Ovary (tissue), 7 donors: ENCODE measurements at regions not wholly inside any gene's neighbourhood (a gene's known extent, or its start where the extent isn't known, plus 50 kb on each side); places are given as distances from the start of the nearest gene placed in this dataset.
"Not testable (repeated sequence)": the region's sequence is repeated elsewhere in the genome, so short reads cannot be mapped to it uniquely, and the experiment has no call there.

Experiments
- DNase-seq, 5 donors: peaks; one replicate each; pipeline ENCODE4 v3.0.0-alpha.2; 2019 to 2020
- H3K27ac ChIP-seq, 2 donors: fragments of 200-600 bp; one replicate each; pipeline versions ENCODE4 v1.5.1 to v1.8.0; 2019 to 2022
- H3K27me3 ChIP-seq: fragments of 200-600 bp; one replicate; pipeline ENCODE4 v1.8.0; 2022
- H3K36me3 ChIP-seq: fragments of 200-600 bp; sonication (generic); one replicate; pipeline ENCODE4 v1.5.1; 2019
- H3K4me1 ChIP-seq: one replicate; pipeline ENCODE4 v1.8.1; 2013; ENCODE audit warnings: mild to moderate bottlenecking, moderate library complexity; ENCODE audit not compliant: insufficient read depth
- H3K4me3 ChIP-seq: fragments of 200-600 bp; sonication (generic); one replicate; pipeline ENCODE4 v1.5.1; 2017
- H3K9me3 ChIP-seq, 2 donors: fragments of 200-600 bp in 1 of 2; sonication (generic) in 1 of 2; one replicate each; pipeline versions ENCODE4 v1.5.1 to v1.8.1; 2013 to 2019; ENCODE audit warnings: mild to moderate bottlenecking in 1 of 2, moderate library complexity in 1 of 2
- CTCF ChIP-seq, 3 donors: fragments of 450-650 bp in 2 of 3; fragments of 200-600 bp in 1 of 3; IDR thresholded peaks; one replicate each; pipeline versions ENCODE4 v1.5.1 to v1.8.0; 2016 to 2022; ENCODE audit warnings: antibody characterized with exemption in 3 of 3, mild to moderate bottlenecking in 1 of 3
- EP300 ChIP-seq: sonication (generic); formaldehyde crosslinking; IDR thresholded peaks from one replicate; pipeline ENCODE4 v1.6.1; 2017; ENCODE audit warnings: antibody characterized with exemption
- POLR2A ChIP-seq: fragments of 450-650 bp; IDR thresholded peaks from one replicate; pipeline ENCODE4 v1.6.1; 2017; ENCODE audit warnings: antibody characterized with exemption, mild to moderate bottlenecking, moderate library complexity
- WGBS, 3 donors: extraction: QIAGEN DNeasy Blood & Tissue Kit in 1 of 3; methylation state at CpG; one replicate each; pipeline versions ENCODE4 v1.1.5 to v1.1.7; 2013 to 2017; 5-methylcytosine and 5-hydroxymethylcytosine counted together
- intact Hi-C, 4 donors: fragments of 100-400 bp; cut with DNase I; formaldehyde crosslinking; loops; one replicate each; pipeline versions ENCODE4 v1.11.0 to v1.15.1; 2022 to 2023
- donor health status: DM: no; HTN: no; CAD: no; lungs with moderate emphysema.
- donor health status: DM: no; HTN: no; CAD: no.
- donor health status: Bipolar disorder and iron deficiency.
- donor health status: DM: no; HTN: no; CAD: no.
- donor health status: DM: yes; HTN: yes; CAD: no.

GRCh38 chr3:102941786-102942185, 507.0 kb downstream of the ZPLD1 start:
- H3K27ac ChIP-seq, result no peak overlapping the region
- H3K4me3 ChIP-seq, result no peak overlapping the region
- 63 to 79% (median 73%) methylated on average over 1 of the region's 1 CpG for WGBS, 3 donors
- no peaks in the 10 kb centered on the region for H3K4me1 ChIP-seq
- intact Hi-C loops, result no loop called here
- no peak for TF ChIP-seq POLR2A
- no peak for DNase-seq
- H3K9me3 ChIP-seq, result no peaks in the 10 kb centered on the region
- H3K36me3 ChIP-seq, result no peaks in the 10 kb centered on the region
- H3K27me3 ChIP-seq, result no peaks in the 10 kb centered on the region

- H3K9me3 ChIP-seq, H3K27ac ChIP-seq, H3K4me1 ChIP-seq, DNase-seq, H3K27me3 ChIP-seq, intact Hi-C loops, H3K36me3 ChIP-seq, H3K4me3 ChIP-seq: not testable (repeated sequence)
- 89 to 96% (median 93%) methylated on average over 10 of the region's 10 CpGs for WGBS, 3 donors
These were observed 511.6 kb downstream of the ZPLD1 start for GRCh38 chr3:102946445-102946844.

GRCh38 chr3:102972350-102972749, 537.5 kb downstream of the ZPLD1 start:
- Histone ChIP-seq H3K27ac (no peak overlapping the region), H3K4me1 (no peaks in the 10 kb centered on the region), H3K36me3 (no peaks in the 10 kb centered on the region), H3K27me3 (no peaks in the 10 kb centered on the region), H3K4me3 (no peak overlapping the region), H3K9me3 (no peaks in the 10 kb centered on the region)
- intact Hi-C loops, result no loop called here
- TF ChIP-seq EP300 (no peak), CTCF (IDR thresholded peaks at IDR 0.05) (no peak), POLR2A (no peak)
- DNase-seq, result no peak

- no peaks in the 10 kb centered on the region for H3K4me1 ChIP-seq
- H3K27me3 ChIP-seq, result no peaks in the 10 kb centered on the region
- intact Hi-C loops, result no loop called here
- H3K9me3 ChIP-seq, result no peaks in the 10 kb centered on the region
- H3K4me3 ChIP-seq, result no peak overlapping the region
- no peak overlapping the region for H3K27ac ChIP-seq
- no peaks in the 10 kb centered on the region for H3K36me3 ChIP-seq
- DNase-seq, result no peak
- 77 to 82% (median 78%) methylated on average over 2 of the region's 2 CpGs for WGBS, 3 donors
- no peak for TF ChIP-seq POLR2A
- TF ChIP-seq CTCF (IDR thresholded peaks at IDR 0.05), result no peak
- TF ChIP-seq EP300, result no peak
These were observed 539.5 kb downstream of the ZPLD1 start for GRCh38 chr3:102974333-102974732.

- no peak overlapping the region for H3K27ac ChIP-seq
- H3K36me3 ChIP-seq, result no peaks in the 10 kb centered on the region
- intact Hi-C loops, result no loop called here
- DNase-seq, result no peak
- H3K9me3 ChIP-seq, result no peaks in the 10 kb centered on the region
- no peak overlapping the region for H3K4me3 ChIP-seq
- TF ChIP-seq CTCF (IDR thresholded peaks at IDR 0.05) (no peak), EP300 (no peak), POLR2A (no peak)
- no peaks in the 10 kb centered on the region for H3K27me3 ChIP-seq
- H3K4me1 ChIP-seq, result no peaks in the 10 kb centered on the region
These were observed 544.4 kb downstream of the ZPLD1 start for GRCh38 chr3:102979191-102979590.
